ENCODE measurements at regions not wholly inside any gene's neighbourhood (a gene's known extent, or its start where the extent isn't known, plus 50 kb on each side); places are given as distances from the start of the nearest gene placed in this dataset.

DNA sequence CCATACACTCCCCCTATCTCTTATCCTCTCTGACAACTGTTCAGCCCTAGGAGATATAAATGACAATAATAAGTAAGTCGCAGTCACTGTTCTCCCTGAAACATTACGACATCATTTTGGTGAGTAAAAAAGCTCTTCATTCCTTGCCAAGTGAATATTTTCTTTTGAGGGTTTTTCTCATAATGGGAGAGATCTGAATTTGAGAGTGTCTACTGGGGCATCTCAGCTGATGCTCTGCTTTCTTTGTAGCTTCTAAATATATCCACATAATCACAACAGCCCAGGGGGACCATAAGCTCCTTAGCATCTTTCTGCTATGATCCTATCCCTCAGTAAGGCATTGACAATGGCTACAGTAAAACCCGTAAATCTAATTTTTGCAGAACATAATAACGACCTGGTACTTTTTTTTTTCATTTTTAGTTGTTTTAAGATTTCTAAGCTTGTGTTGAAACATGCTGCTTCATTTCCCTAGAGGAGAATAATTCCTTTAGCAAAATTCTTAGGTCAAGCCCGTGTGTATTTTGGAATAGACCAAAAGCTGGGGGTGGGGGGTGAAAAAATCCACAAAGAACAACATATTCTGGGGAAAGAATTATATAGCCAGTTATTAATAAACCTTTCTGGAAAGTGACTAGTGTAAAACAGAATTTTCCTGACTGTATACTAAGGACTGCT is 78.1 kb upstream of the GPM6B start:
- Histone ChIP-seq H3K4me1 (ENCODE audit: insufficient read depth, low read length) (peaks cover 29% of the 10 kb centered on the region), H3K36me3 (ENCODE audit: insufficient read depth, low read length) (no peaks in the 10 kb centered on the region), H3K9ac (ENCODE audit: low read depth, low read length) (no peak overlapping the region), H3K9me3 (ENCODE audit: control insufficient read depth, insufficient read depth, low read length) (no peaks in the 10 kb centered on the region)

DNA sequence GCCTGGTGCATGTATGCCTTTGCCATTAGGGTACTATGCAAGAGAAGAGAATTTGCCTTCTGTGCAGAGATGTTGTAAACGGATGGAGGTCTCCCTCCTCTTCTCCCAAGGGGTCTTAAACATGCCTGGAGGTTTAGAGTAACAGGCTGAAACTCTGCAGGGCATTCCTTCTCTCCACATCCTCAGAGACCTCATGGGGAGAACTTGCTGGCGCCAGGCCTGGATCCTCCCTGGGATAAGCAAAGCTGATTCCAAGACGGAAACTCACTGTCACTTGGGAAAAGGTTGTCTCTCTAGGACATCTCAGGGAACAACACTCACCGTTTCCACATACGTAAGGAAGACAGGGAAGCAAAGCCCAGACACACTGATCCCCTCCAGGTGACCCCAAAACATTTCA is 76.9 kb upstream of the GPM6B start:
- Histone ChIP-seq H3K36me3 (ENCODE audit: insufficient read depth, low read length) (no peaks in the 10 kb centered on the region), H3K9ac (ENCODE audit: low read depth, low read length) (no peak overlapping the region), H3K9me3 (ENCODE audit: control insufficient read depth, insufficient read depth, low read length) (no peaks in the 10 kb centered on the region), H3K4me1 (ENCODE audit: insufficient read depth, low read length) (peaks cover 28% of the 10 kb centered on the region)

DNA sequence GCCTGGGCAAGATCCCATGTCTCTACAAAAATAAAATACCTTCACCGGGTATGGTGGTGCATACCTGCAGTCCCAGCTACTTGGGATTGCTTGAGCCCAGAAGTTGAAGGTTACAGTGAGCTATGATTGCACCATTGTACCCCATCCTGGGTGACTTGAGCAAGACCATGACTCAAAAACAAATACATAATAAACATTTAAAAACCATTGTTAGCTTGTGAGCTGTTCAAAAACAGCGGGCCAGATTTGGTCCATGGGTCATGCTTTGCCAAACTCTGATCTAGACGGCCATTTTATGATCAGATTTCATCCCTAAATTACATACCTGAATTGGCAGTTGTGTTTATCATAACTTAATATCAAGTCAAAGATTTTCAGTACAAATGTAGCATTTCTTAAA is 76.0 kb upstream of the GPM6B start:
- H3K9ac ChIP-seq (ENCODE audit: low read depth, low read length): no peak overlapping the region
- H3K36me3 ChIP-seq (ENCODE audit: insufficient read depth, low read length): no peaks in the 10 kb centered on the region
- peaks cover 25% of the 10 kb centered on the region for H3K4me1 ChIP-seq (ENCODE audit: insufficient read depth, low read length)
- H3K9me3 ChIP-seq (ENCODE audit: control insufficient read depth, insufficient read depth, low read length): no peaks in the 10 kb centered on the region

DNA sequence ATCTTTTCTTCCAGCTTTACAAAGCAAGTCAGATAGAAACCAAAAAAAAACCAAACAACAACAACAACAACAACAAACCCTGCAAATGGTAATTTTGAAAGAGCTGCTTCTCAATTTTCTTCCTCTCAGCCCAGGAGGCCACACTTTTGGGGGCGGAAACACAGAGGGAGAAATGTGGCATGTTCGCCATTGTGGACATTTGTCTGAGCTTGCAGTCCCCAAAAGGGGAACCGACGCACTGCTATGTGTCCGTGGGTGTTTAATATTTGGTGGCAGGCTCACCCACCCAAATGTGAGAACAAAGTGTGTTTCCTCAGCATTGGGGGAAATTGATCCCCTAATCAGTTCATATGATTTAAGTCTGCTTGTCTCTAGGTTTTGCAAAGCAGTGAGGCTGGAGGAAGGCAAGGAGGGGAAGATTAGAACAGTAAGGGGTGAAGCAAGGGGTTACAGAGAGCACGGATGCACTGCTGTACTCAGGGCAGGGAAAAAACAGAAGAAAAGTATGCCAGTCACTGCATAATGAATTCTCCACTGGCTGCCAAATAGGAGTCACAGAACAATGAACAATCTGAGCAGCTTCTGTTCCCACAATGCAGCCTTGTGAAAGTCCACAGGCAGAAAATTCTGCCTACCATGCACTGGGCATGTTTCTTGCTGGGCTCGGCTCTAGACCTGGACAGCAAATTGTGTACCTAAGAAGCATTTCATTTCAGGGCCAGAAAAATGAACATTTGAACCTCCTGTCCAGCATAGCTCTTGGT is 74.7 kb upstream of the GPM6B start:
- H3K4me1 ChIP-seq (ENCODE audit: insufficient read depth, low read length): peaks cover 25% of the 10 kb centered on the region
- H3K36me3 ChIP-seq (ENCODE audit: insufficient read depth, low read length): no peaks in the 10 kb centered on the region
- no peaks in the 10 kb centered on the region for H3K9me3 ChIP-seq (ENCODE audit: control insufficient read depth, insufficient read depth, low read length)
- H3K9ac ChIP-seq (ENCODE audit: low read depth, low read length): no peak overlapping the region

DNA sequence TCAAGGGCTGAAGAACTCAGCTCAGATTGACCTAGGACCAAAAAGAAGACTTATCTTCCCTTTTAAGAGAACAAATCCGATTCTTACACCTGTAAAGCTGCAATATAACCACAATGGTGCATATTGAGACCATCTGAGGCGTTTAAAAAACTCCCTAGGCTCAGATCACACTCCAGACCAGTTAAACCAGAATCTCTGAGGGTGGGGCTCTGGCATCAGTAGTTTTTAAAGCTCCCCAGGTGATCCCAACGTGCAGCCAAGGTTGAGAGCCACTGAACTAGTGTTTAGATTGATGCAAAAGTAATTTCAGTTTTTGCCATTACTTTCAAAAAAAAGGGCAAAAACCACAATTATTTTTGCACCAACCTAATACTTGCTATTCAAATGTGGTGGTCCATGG is 73.9 kb upstream of the GPM6B start:
- no peak overlapping the region for H3K9ac ChIP-seq (ENCODE audit: low read depth, low read length)
- H3K9me3 ChIP-seq (ENCODE audit: control insufficient read depth, insufficient read depth, low read length): no peaks in the 10 kb centered on the region
- H3K4me1 ChIP-seq (ENCODE audit: insufficient read depth, low read length): peaks cover 25% of the 10 kb centered on the region
- H3K36me3 ChIP-seq (ENCODE audit: insufficient read depth, low read length): no peaks in the 10 kb centered on the region

DNA sequence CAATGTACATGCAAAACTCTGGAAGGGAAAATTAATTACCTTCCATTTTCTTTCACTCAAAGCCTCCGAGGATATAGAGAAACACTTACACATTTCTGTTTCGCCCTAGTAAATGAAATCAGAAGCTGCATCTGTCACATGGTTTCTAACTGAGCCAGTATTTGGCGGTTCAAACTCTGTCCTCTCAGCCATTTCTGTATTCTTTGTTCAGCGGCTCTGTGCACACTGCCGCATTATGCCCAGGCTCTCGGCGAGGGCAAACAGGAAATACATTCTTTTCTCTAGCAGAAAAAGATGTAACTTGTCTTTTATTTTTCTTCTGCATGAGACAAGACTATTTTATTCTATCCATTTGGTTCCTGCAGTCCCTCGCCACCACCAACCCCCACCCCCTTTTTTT is 71.4 kb upstream of the GPM6B start:
- H3K36me3 ChIP-seq (ENCODE audit: insufficient read depth, low read length): no peaks in the 10 kb centered on the region
- H3K9ac ChIP-seq (ENCODE audit: low read depth, low read length): no peak overlapping the region
- peaks cover 16% of the 10 kb centered on the region for H3K4me1 ChIP-seq (ENCODE audit: insufficient read depth, low read length)
- H3K9me3 ChIP-seq (ENCODE audit: control insufficient read depth, insufficient read depth, low read length): no peaks in the 10 kb centered on the region

DNA sequence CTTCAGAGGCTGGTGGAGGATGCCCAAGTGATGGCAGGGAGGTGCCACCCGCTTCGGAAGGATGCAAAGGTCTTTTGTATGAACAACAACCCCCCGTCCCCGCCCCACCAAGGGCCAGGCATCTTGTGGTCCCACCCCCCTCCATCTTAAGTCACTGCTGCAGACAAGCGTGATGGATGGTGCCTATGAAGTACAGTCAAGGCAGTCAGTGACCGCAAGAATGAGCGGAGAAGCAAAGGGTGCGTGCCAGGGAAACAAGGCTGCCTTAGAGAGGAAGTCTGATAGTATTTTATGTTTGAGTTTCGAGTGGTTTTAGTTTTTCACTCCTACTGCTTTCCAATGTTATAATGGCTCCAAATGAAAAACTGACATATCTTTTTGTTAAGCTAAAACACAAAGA is 68.7 kb upstream of the GPM6B start:
- no peaks in the 10 kb centered on the region for H3K36me3 ChIP-seq (ENCODE audit: insufficient read depth, low read length)
- no peaks in the 10 kb centered on the region for H3K9me3 ChIP-seq (ENCODE audit: control insufficient read depth, insufficient read depth, low read length)
- 0 out of 2 replicates have a peak, but pooled peaks cover 6% of the 10 kb centered on the region for H3K4me1 ChIP-seq (ENCODE audit: insufficient read depth, low read length)
- H3K9ac ChIP-seq (ENCODE audit: low read depth, low read length): no peak overlapping the region

DNA sequence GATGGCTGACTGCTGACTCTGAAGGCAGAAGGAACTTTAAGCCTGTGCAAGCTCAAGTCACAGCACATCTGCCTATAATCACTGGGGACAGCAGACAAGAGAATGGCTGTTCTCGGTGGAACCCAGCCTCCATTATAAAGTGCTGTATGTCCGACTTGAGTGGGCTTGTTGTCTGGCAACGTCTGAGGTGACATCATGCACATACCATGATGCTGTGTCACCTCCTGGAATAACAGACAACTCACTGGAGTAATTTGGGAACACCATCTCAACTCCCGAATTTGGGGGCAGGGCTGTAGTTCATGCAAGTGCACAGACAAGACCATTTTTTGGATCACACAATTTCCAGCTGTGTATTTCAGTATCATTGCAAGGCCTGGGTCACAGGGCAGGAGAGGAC is 59.8 kb upstream of the GPM6B start:
- Histone ChIP-seq H3K36me3 (ENCODE audit: insufficient read depth, low read length) (no peaks in the 10 kb centered on the region), H3K4me1 (ENCODE audit: insufficient read depth, low read length) (peaks cover 19% of the 10 kb centered on the region), H3K9me3 (ENCODE audit: control insufficient read depth, insufficient read depth, low read length) (no peaks in the 10 kb centered on the region), H3K9ac (ENCODE audit: low read depth, low read length) (no peak overlapping the region)

DNA sequence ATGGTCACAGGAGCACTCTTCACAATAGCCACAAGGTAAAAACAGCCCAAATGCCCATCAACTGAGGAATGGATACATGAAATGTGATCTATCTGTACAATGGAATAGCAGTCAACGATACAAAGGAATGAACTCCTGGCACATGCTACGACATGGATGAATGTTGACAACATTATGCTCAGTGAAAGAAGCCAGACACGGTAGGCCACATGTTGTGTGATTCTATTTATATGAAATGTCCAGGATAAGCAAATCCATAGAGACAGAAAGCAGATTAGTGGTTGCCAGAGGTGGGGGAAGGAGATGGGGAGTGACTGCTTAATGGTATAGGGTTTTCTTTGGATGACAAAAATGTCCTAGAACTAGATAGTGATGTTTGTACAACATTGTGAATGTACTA is 58.7 kb upstream of the GPM6B start:
- Histone ChIP-seq H3K9me3 (ENCODE audit: control insufficient read depth, insufficient read depth, low read length) (no peaks in the 10 kb centered on the region), H3K36me3 (ENCODE audit: insufficient read depth, low read length) (no peaks in the 10 kb centered on the region), H3K9ac (ENCODE audit: low read depth, low read length) (no peak overlapping the region), H3K4me1 (ENCODE audit: insufficient read depth, low read length) (peaks cover 19% of the 10 kb centered on the region)

DNA sequence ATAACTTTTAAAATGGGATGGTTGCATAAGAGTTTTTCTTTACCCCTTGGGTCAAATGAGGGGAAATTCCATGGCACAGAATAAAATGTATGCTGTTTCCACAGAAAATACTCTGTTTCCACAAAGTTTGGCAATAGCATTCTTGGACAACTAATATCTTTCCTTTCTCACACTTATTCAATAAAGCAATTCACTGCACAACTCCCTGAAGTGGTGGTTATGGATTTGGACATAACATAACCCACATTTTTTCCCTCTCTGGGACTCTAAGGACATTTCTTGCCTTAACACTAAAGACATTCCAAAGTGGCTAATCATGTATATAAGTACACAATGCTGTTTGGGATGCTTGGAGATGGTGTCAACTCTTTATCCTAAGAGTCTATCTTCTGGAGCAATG is 51.7 kb upstream of the GPM6B start:
- no peaks in the 10 kb centered on the region for H3K4me1 ChIP-seq (ENCODE audit: insufficient read depth, low read length)
- no peak overlapping the region for H3K9ac ChIP-seq (ENCODE audit: low read depth, low read length)
- no peaks in the 10 kb centered on the region for H3K36me3 ChIP-seq (ENCODE audit: insufficient read depth, low read length)
- H3K9me3 ChIP-seq (ENCODE audit: control insufficient read depth, insufficient read depth, low read length): no peaks in the 10 kb centered on the region
